D721Med (cell line): ENCODE measurements at regions not wholly inside any gene's neighbourhood (a gene's known extent, or its start where the extent isn't known, plus 50 kb on each side); places are given as distances from the start of the nearest gene placed in this dataset.

ENCODE experiments used
- DNase-seq: peaks from one replicate; pipeline ENCODE4 v3.0.0; 2011; ENCODE audit warnings: low spot score; ENCODE audit not compliant: insufficient read length
- FAIRE-seq: peaks from 2 replicates; lab custom pipeline; 2011; peaks lifted over from hg19 to GRCh38; lab: Jason Lieb, UNC
- CTCF ChIP-seq: IDR thresholded peaks from 2 replicates; pipeline ENCODE4 v1.5.1; 2012; ENCODE audit warnings: mild to moderate bottlenecking, control low read depth; ENCODE audit not compliant: insufficient read depth; ENCODE audit errors: missing control alignments

DNA sequence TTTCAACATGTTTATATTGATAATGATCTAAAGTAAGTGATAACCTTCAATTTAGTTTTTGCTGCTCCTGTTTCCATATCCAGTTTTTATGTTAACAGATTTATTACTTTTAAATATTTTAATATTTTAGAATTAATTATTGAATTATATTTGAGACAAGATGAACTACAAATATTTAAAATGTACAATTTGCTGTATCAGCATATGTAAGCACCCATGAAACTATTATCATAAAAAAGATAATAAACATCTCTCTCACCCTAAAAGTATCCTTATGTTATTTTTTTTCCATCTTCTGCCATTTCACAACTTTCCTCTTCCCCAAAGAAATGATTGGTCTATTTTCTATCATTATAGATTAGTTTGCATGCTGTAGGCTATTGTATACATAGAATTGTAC is 1426.6 kb upstream of the PRR20A start:
- FAIRE-seq = no peak
- no peak for DNase-seq
- no peak for TF ChIP-seq CTCF

- TF ChIP-seq CTCF = no peak
- FAIRE-seq (no peak), DNase-seq (no peak)
Measured at GRCh38 chr13:55727683-55728082, 1413.0 kb upstream of the PRR20A start.

- FAIRE-seq = no peak
- TF ChIP-seq CTCF = no peak
- no peak for DNase-seq
Measured at GRCh38 chr13:55728247-55728646, 1412.5 kb upstream of the PRR20A start.

DNA sequence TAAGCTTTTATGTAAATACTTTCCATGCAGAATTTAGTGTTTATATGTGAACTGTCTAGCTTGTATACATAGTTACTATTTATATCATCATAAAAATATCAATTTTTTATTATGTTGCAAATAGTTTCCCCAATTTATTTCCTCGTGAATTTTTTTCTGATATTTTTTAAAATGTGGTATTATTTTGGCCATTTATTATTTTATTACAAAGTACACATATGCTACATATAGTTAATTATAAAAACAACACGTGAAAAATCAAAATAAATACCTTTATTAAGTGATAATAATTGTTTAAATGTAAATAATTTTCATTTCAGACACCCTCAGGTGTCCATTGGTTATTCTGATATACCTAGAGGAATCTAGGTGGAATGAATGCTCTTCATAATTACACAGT is 1394.9 kb upstream of the PRR20A start:
- no peak for TF ChIP-seq CTCF
- no peak for FAIRE-seq

DNA sequence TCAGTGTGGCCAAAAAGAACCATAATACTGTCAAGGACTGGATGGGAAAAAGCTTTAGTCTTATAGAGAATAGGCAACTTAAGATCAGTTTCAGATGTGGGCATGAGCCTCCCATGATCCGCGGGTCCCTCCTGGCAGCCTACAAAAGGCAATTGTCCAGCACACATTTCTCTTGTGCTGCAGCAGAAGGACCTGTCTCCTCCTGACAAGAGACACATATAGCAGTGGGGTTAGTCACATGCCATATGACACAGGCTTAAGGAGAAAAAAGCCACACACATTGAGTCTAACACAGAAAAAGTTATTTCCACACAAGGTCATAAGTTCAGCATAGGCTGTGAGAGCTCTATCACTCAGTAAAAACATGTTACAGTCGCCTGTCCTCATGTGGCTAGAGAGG is 1378.7 kb upstream of the PRR20A start:
- TF ChIP-seq CTCF = no peak
- DNase-seq (no peak), FAIRE-seq (no peak)

More for the DNA sequence above, 1394.9 kb upstream of the PRR20A start:
- no peak for DNase-seq

- FAIRE-seq = no peak
- TF ChIP-seq CTCF = no peak
- DNase-seq = no peak
Measured at GRCh38 chr13:55777612-55778011, 1363.1 kb upstream of the PRR20A start.

GRCh38 chr13:55783841-55784240 is 1356.9 kb upstream of the PRR20A start:
- no peak for TF ChIP-seq CTCF
- FAIRE-seq (no peak), DNase-seq (no peak)
